Kidney capillary endothelial cell (primary cell): ENCODE measurements at regions not wholly inside any gene's neighbourhood (a gene's known extent, or its start where the extent isn't known, plus 50 kb on each side); places are given as distances from the start of the nearest gene placed in this dataset.
"Not testable (repeated sequence)": the region's sequence is repeated elsewhere in the genome, so short reads cannot be mapped to it uniquely, and the experiment has no call there.

Experiments used
- DNase-seq: peaks from one replicate; pipeline ENCODE4 v3.0.0-alpha.2; 2018; ENCODE audit warnings: low spot score

- DNase-seq: no peak
These were observed 161.7 kb downstream of the SMARCA1 start for GRCh38 chrX:129361576-129361975.

- DNase-seq: peak; percentile 58
These were observed 163.1 kb downstream of the SMARCA1 start for GRCh38 chrX:129360175-129360574.

DNA sequence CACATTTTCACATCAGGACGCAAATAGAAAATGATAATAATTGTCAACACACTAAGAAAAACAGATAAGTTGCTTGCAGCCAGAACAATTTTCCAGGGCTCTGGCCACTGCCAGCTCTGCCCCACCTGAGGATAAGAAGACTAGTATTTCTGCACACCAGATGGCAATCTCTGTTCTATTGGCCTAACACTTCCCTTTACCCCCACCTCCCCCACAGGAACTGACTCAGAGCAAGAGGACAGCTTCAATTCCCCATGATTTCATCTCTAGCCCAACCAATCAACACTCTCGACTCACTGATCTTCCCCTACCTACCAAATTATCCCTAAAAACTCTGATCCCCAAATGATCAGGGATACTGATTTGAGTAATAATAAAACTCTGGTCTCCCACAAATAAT lies 164.0 kb downstream of the SMARCA1 start:
- peak; percentile 6 for DNase-seq

DNA sequence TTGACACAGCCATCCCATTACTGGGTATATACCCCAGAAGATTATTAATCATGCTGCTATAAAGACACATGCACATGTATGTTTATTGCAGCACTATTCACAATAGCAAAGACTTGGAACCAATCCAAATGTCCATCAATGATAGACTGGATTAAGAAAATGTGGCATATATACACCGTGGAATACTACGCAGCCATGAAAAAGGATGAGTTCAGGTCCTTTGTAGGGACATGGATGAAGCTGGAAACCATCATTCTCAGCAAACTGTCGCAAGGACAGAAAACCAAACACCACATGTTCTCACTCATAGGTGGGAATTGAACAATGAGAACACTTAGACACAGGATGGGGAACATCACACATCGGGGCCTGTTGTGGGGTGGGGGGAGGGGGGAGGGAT lies 165.9 kb downstream of the SMARCA1 start:
- DNase-seq: not testable (repeated sequence)

GRCh38 chrX:129347291-129347690 lies 176.0 kb downstream of the SMARCA1 start:
- no peak for DNase-seq

DNA sequence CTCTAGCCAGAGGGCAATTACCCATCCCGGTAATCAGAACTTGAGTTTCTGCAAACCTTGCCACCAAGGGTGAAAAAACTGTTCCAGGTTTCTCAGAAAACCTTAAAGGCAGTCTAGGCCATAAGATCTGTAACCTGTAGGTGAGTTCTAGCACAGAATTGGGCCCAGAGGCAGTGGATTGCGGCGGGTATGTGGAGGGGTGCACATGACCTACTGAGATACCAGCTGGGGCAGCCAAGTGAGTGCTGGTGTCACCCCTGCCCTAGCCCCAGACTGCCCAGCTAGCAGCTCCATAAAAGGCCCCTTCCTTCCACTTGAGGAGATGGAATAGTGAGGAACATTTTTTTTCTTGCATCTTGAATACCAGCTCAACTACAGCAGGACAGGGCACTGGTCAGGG lies 176.7 kb downstream of the SMARCA1 start:
- DNase-seq: no peak

GRCh38 chrX:129337264-129337663 lies 186.0 kb downstream of the SMARCA1 start:
- DNase-seq: not testable (repeated sequence)

DNA sequence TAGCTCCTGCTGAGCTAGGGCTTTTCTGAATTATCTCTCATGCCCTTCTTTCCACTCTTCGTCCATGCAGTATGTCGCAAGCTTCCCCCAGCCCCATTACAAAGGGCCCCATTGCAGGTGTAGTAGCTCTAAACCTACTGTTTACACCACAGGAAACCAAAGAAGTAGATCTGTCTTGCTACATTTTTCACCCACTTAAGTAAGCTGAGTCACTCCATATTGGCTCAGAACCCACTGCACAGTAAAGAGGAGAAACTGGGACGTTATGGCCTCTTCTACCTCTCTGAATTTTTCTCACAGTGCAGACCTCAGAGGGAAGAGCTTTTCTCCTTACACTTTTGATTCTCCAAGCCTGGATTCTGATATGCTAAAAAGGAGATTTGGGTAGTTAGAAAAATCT lies 200.2 kb downstream of the SMARCA1 start:
- no peak for DNase-seq

GRCh38 chrX:129318375-129318774 lies 204.9 kb downstream of the SMARCA1 start:
- DNase-seq: peak; percentile 10

DNA sequence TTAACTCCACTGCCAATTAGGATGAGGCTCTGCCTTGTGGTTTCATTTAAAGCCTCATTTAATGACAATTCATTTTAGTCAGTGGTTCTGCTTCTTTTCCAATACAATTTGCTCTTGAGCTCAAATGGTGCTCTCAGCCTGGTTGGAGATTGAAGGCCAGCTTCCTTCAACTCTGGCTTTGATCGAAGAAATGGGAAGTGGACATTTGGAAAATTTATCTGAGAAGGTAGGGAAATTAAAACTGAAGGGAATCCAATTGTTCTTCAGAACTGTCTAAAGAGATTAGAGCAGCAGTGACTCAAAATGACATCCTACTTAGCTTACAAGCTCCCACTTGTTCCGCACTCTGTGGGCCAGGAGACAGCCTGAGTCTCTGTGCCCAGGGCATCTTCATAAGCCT lies 206.8 kb downstream of the SMARCA1 start:
- no peak for DNase-seq

DNA sequence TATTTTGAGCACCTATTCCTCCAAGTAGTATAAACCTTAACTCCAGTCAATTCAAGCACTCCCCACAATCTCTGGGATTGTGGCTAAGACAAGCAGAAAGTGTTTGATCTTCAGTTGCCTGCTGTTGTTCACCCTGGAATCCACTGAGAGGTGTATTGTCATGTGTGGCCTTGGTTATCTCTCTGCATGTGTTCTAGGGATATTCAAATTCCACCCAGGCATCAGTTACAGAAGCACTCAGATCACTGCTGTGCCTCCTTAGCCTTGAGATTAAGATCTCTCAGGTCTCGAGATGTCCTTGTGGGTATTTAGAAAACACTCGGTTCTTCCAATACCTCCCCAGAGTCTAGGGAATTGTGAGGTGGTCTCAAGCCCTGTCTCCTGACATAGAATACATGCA lies 213.3 kb downstream of the SMARCA1 start:
- DNase-seq: no peak

DNA sequence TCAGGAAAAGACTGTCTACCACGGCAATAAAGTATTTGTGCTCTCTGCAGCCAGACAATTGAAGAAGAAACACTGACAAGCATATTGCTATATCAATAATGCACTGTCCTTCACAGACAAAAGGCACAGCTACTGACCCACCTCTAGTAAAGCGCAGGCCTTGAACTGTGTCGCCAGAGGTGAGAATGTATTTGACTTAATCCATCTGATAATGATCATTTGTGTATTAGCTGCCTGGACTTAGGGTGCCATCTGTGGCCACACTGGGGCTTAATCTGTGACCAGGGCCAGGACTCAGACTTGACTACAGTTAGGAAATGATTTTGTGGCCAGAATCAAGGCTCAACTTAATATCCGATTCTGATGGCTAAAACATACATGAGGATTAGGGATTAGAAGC lies 260.4 kb downstream of the SMARCA1 start:
- DNase-seq: no peak

- DNase-seq: not testable (repeated sequence)
These were observed 267.8 kb downstream of the SMARCA1 start for GRCh38 chrX:129255516-129255915.

- no peak for DNase-seq
These were observed 273.7 kb downstream of the SMARCA1 start for GRCh38 chrX:129249563-129249962.

- DNase-seq: no peak
These were observed 275.6 kb downstream of the SMARCA1 start for GRCh38 chrX:129247642-129248041.

DNA sequence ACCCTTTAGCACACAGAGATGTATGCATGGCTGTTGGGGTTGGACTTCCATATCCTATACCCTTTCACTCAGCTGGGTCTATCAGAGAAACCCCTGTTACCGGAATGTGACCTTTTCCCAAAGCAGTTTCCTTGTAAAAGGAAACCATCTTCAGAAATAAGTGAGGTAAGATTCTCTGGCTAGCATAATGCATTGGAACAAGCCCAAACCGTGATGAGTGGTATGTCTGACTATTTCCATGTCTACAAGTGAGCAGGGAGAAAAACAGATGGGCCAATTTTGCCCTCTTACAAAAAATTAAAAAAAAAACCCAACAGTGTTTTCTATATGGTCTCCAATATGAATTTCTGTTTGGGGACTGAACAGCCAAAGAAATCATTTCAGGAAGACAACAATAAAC lies 283.9 kb downstream of the SMARCA1 start:
- no peak for DNase-seq

GRCh38 chrX:129238011-129238410 lies 285.3 kb downstream of the SMARCA1 start:
- DNase-seq: no peak

DNA sequence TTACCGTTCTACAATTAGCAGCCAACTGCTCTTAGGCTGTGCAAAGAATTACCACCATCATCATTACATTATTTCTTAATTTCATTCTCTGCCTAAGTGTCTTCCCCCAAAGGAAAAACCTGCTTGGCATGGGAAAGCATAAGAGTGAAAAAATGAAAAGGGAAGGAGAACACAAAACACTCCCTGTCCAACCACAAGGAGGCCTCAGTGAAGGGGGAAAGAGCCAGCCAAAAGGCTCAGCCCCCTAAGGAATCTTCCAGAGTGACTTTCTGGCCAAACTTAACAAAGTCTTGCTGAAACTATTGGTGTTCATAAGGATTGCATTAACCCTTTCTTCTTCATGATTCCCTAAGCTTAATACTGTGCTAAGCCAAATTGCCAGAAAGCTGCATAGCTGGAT lies 287.4 kb downstream of the SMARCA1 start:
- no peak for DNase-seq

DNA sequence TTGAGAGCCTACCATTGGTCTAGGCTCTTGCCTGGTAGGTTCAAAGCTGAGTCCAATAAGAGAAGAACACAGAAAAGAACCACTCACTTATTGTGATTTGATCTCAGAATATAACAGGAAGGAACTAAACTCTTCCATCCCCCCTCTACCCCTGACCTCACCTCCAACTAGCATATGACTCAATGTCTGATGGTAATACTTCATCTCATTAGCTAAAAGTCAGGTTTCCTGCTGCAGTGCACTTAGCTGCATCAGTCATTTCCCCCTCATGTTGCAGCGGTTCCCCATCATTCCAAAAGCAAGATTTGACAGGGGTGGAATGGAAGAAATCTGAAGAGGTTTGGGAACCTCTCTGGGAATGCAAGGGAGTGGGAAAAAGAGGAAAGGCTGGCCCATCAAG lies 289.5 kb downstream of the SMARCA1 start:
- peak; percentile 53 for DNase-seq

DNA sequence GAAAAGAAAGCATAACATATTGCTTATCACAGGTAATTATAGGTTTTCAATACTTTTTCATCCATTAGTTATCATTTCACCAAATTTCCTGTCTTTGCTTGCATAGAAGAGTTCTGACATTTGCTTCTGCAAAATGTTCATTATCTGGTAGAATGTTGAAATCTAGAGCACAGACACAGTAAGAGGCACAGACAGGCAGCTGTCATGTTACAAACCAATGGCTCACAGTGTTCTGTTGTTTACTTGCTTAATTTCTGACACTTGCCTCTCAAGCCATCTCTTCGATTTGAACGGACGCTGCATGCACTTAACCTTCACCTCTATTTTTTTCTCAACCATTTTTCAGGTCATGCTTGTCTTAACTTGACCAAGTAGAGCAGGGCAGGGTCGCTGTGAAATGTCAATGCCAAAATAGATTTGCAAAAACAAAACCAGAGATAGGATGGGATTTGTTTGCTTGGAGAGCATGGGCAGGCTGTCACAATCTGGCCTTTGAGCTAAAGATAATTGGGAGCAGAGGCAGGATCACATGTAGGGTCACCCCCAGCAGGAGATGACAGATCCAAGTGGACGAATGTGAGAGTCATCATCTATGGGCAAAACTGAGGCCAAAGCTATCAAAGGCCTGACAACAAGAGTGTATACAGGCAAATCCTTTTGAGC lies 292.3 kb downstream of the SMARCA1 start:
- no peak for DNase-seq

- no peak for DNase-seq
These were observed 293.1 kb downstream of the SMARCA1 start for GRCh38 chrX:129230168-129230567.

- no peak for DNase-seq
These were observed 295.9 kb downstream of the SMARCA1 start for GRCh38 chrX:129227366-129227765.

GRCh38 chrX:129193357-129193756 lies 329.9 kb downstream of the SMARCA1 start:
- no peak for DNase-seq

DNA sequence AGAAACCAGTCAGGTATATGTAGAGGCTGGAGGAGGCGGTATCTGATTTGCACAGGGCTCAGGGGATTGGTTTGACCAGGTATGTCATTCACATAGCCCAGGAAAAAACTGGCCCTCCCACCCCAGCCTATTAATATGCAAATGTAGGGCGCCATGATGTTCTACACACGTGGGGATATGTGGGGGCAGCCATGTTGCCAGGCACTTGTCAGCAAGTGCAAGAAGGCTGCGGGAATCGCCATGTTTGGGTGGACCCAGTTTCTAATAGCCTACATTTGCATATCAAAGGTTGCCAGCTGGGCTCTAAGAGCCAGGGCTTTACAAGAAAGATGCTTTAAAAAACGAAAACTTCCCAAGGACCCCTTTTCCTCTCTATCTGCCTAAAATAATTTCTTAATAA lies 335.1 kb downstream of the SMARCA1 start:
- no peak for DNase-seq

DNA sequence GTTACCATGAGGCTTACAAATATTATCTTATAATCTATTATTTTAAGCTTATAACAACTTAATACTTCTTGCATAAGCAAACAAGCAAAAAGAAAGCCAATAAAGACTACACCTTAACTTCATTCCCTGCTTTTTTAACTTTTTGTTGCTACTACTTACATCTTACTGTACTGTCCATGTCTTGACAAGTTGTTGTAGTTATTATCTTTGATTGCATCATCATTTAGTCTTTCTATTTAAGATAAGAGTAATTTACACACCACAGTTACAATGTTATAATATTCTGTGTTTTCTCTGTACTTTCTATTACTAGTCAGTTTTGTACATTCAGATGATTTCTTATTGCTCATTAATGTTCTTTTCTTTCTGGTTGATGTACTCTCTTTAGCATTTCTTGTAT lies 346.6 kb downstream of the SMARCA1 start:
- DNase-seq: no peak
